HCT116 (cell line): ENCODE measurements at regions not wholly inside any gene's neighbourhood (a gene's known extent, or its start where the extent isn't known, plus 50 kb on each side); places are given as distances from the start of the nearest gene placed in this dataset.

Experiments used
- ATAC-seq: fragments of 200-7000 bp; cut with Tn5 transposase; 2 replicates; pipeline ENCODE4 v1.9.1; 2020; ENCODE audit warnings: mild to moderate bottlenecking, moderate library complexity
- BruUV-seq: library from RNA; stranded (reverse); fragments of 400-500 nt; replicated peaks from 2 replicates; lab custom pipeline; 2021; lab: Mats Ljungman, UMichigan
- CTCF ChIA-PET: fragments of 300-600 bp; sonication (Branson Sonifier 250); formaldehyde crosslinking; loops from one replicate; lab custom pipeline; 2021; ENCODE audit warnings: antibody characterized with exemption; lab: Charles Lee
- POLR2A ChIA-PET: fragments of 300-600, 350-600 bp; sonication (Branson Sonifier 250); formaldehyde crosslinking; loops from one replicate; lab custom pipeline; 2021; ENCODE audit warnings: antibody characterized with exemption; lab: Charles Lee
- RAD21 ChIA-PET, 2 experiments: fragments of 300-600 bp; sonication (Branson Sonifier 250); formaldehyde crosslinking; loops; one replicate each; lab custom pipeline; 2023; ENCODE audit warnings: low total read pairs in 2 of 2; ENCODE audit not compliant: uncharacterized antibody in 2 of 2, unreplicated experiment in 2 of 2, low non-redundant PET in 1 of 2; lab: Charles Lee
- DNase-seq: peaks from one replicate; pipeline ENCODE4 v3.0.0-alpha.2; 2010; ENCODE audit warnings: low read depth, low spot score
- H2AFZ ChIP-seq: fragments of 200-600 bp; shearing (Covaris generic), sonication (generic); 2 replicates; pipeline ENCODE4 v1.6.1; 2017; ENCODE audit warnings: low read depth, mixed run types, mixed read lengths, antibody characterized with exemption, low read length; ENCODE audit not compliant: poor library complexity, severe bottlenecking
- H3K27ac ChIP-seq: 2 replicates; pipeline ENCODE4 v1.5.1; 2012; ENCODE audit warnings: low read depth, low read length
- H3K27me3 ChIP-seq: fragments of 200-600 bp; sonication (generic); 2 replicates; pipeline ENCODE4 v1.6.1; 2016; ENCODE audit warnings: mixed run types, low read length, mixed read lengths; ENCODE audit not compliant: insufficient read depth
- H3K36me3 ChIP-seq, 2 experiments: fragments of 200-500 bp in 1 of 2; fragments of 200-600 bp in 1 of 2; sonication (Bioruptor generic) in 1 of 2; sonication (generic) in 1 of 2; 2 replicates each; pipeline versions ENCODE4 v1.5.1 to v1.6.1; 2014 to 2016; ENCODE audit warnings: low read length in 2 of 2, inconsistent platforms in 1 of 2, mixed read lengths in 1 of 2, mixed run types in 1 of 2; ENCODE audit not compliant: insufficient read depth in 2 of 2, control insufficient read depth in 1 of 2
- H3K4me1 ChIP-seq, 2 experiments: fragments of 200-600 bp in 1 of 2; sonication (generic) in 1 of 2; 2 replicates each; pipeline versions ENCODE4 v1.5.1 to v1.6.1; 2012 to 2017; ENCODE audit warnings: low read length in 2 of 2, inconsistent platforms in 1 of 2, mild to moderate bottlenecking in 1 of 2, mixed read lengths in 1 of 2, mixed run types in 1 of 2, moderate library complexity in 1 of 2; ENCODE audit not compliant: insufficient read depth in 2 of 2, control insufficient read depth in 1 of 2
- H3K4me2 ChIP-seq: fragments of 200-600 bp; sonication (generic); 2 replicates; pipeline ENCODE4 v1.6.1; 2017; ENCODE audit warnings: mixed run types, low read length, mixed read lengths
- H3K4me3 ChIP-seq, 2 experiments: fragments of 200-600 bp in 1 of 2; sonication (generic) in 1 of 2; replicated peaks in 1 of 2; 2 replicates each; pipeline ENCODE4 v1.5.1; 2011 to 2016; ENCODE audit warnings: low read length in 2 of 2, control low read depth in 1 of 2, low read depth in 1 of 2, mild to moderate bottlenecking in 1 of 2, mixed read lengths in 1 of 2, mixed run types in 1 of 2
- H3K79me2 ChIP-seq: fragments of 200-600 bp; sonication (generic); 2 replicates; pipeline ENCODE4 v1.6.1; 2017; ENCODE audit warnings: mild to moderate bottlenecking, mixed run types, low read length, moderate library complexity, mixed read lengths; ENCODE audit not compliant: insufficient read depth
- H3K9ac ChIP-seq: fragments of 200-600 bp; sonication (generic); 2 replicates; pipeline ENCODE4 v1.6.1; 2016; ENCODE audit warnings: low read length, mixed read lengths
- H3K9me2 ChIP-seq: fragments of 200-600 bp; sonication (generic), shearing (Covaris generic); 2 replicates; pipeline ENCODE4 v1.6.1; 2017; ENCODE audit warnings: mixed run types, mild to moderate bottlenecking, moderate library complexity; ENCODE audit not compliant: insufficient read depth
- H3K9me3 ChIP-seq, 2 experiments: fragments of 200-500 bp in 1 of 2; fragments of 200-600 bp in 1 of 2; sonication (Bioruptor generic) in 1 of 2; sonication (generic) in 1 of 2; 2 replicates each; pipeline ENCODE4 v1.6.1; 2014 to 2017; ENCODE audit warnings: low read length in 2 of 2, mixed read lengths in 2 of 2, inconsistent platforms in 1 of 2, low read depth in 1 of 2, mild to moderate bottlenecking in 1 of 2, mixed run types in 1 of 2, moderate library complexity in 1 of 2; ENCODE audit not compliant: control insufficient read depth in 1 of 2, insufficient read depth in 1 of 2
- H4K20me1 ChIP-seq: fragments of 200-600 bp; sonication (generic), shearing (Covaris generic); 2 replicates; pipeline ENCODE4 v1.6.1; 2017; ENCODE audit warnings: mixed run types, mild to moderate bottlenecking, moderate library complexity; ENCODE audit not compliant: insufficient read depth
- CBX3 ChIP-seq: IDR thresholded peaks from 2 replicates; pipeline ENCODE4 v1.6.1; 2012; ENCODE audit warnings: low read depth
- CEBPB ChIP-seq: IDR thresholded peaks from 2 replicates; pipeline ENCODE4 v1.6.1; 2012; ENCODE audit warnings: low read depth
- ELF1 ChIP-seq: IDR thresholded peaks from 2 replicates; pipeline ENCODE4 v1.6.1; 2012; ENCODE audit warnings: low read depth, borderline replicate concordance
- EZH2 ChIP-seq: fragments of 200-600 bp; sonication (generic); IDR thresholded peaks from 2 replicates; pipeline ENCODE4 v1.6.1; 2017; ENCODE audit warnings: antibody characterized with exemption, mixed run types
- EZH2phosphoT487 ChIP-seq: fragments of 200-600 bp; IDR thresholded peaks from 2 replicates; pipeline ENCODE4 v1.6.1; 2018; ENCODE audit warnings: antibody characterized with exemption, borderline replicate concordance
- JUND ChIP-seq: IDR thresholded peaks from 2 replicates; pipeline ENCODE4 v1.6.1; 2012
- POLR2A ChIP-seq: IDR thresholded peaks from 2 replicates; pipeline ENCODE4 v1.7.0; 2011; ENCODE audit warnings: borderline replicate concordance; ENCODE audit not compliant: insufficient read depth, insufficient read length; ENCODE audit errors: extremely low read depth
- POLR2AphosphoS5 ChIP-seq: IDR thresholded peaks from 2 replicates; pipeline ENCODE4 v1.6.1; 2011; ENCODE audit warnings: mild to moderate bottlenecking, low read depth, low read length, moderate library complexity
- SIN3A ChIP-seq: IDR thresholded peaks from 2 replicates; pipeline ENCODE4 v1.6.1; 2012; ENCODE audit warnings: low read depth
- SP1 ChIP-seq: IDR thresholded peaks from 2 replicates; pipeline ENCODE4 v1.6.1; 2012; ENCODE audit warnings: low read depth
- SRF ChIP-seq: IDR thresholded peaks from 2 replicates; pipeline ENCODE4 v1.6.1; 2012; ENCODE audit warnings: low read depth
- TCF7L2 ChIP-seq: IDR thresholded peaks from 2 replicates; pipeline ENCODE4 v1.7.0; 2011; ENCODE audit warnings: borderline replicate concordance, inconsistent platforms; ENCODE audit not compliant: insufficient read depth, insufficient read length; ENCODE audit errors: extremely low read depth
- YY1 ChIP-seq: IDR thresholded peaks from 2 replicates; pipeline ENCODE4 v1.6.1; 2011; ENCODE audit warnings: low read length, low read depth, moderate library complexity, mild to moderate bottlenecking; ENCODE audit not compliant: insufficient replicate concordance; ENCODE audit errors: extremely low read depth
- ZFX ChIP-seq: fragments of 450-650 bp; IDR thresholded peaks from 2 replicates; pipeline ENCODE4 v1.6.1; 2017
- ZNF274 ChIP-seq: fragments of 200-500 bp; sonication (Bioruptor generic); IDR thresholded peaks from 2 replicates; pipeline ENCODE4 v1.6.1; 2014; ENCODE audit warnings: mild to moderate bottlenecking, low read depth, low read length, inconsistent platforms
- intact Hi-C: fragments of 100-400 bp; cut with micrococcal nuclease; formaldehyde crosslinking; loops from 2 replicates; pipeline ENCODE4 v1.10.0; 2022
- TF ChIP-seq, protein P1 (sequence below), 3 experiments: fragments of 200-600 bp in 1 of 3; sonication (generic) in 1 of 3; IDR thresholded peaks in 2 of 3; conservative IDR thresholded peaks in 1 of 3; 2 replicates each; pipeline ENCODE4 v1.5.1; 2012 to 2017; ENCODE audit warnings: low read depth in 2 of 3, low read length in 2 of 3, antibody characterized with exemption in 1 of 3, borderline replicate concordance in 1 of 3, control low read depth in 1 of 3, mild to moderate bottlenecking in 1 of 3, mixed read lengths in 1 of 3, mixed run types in 1 of 3, moderate library complexity in 1 of 3; ENCODE audit not compliant: insufficient read depth in 1 of 3
- TF ChIP-seq, protein P2 (sequence below): IDR thresholded peaks from 2 replicates; pipeline ENCODE4 v1.6.1; 2011; ENCODE audit warnings: mild to moderate bottlenecking, low read length, moderate library complexity; ENCODE audit not compliant: insufficient replicate concordance; ENCODE audit errors: extremely low read depth
- TF ChIP-seq, protein P3 (sequence below): IDR thresholded peaks from 2 replicates; pipeline ENCODE4 v1.6.1; 2012
- TF ChIP-seq, protein P4 (sequence below): IDR thresholded peaks from 2 replicates; pipeline ENCODE4 v1.6.1; 2012; ENCODE audit warnings: low read depth
- TF ChIP-seq, protein P5 (sequence below): IDR thresholded peaks from 2 replicates; pipeline ENCODE4 v1.6.1; 2012

DNA sequence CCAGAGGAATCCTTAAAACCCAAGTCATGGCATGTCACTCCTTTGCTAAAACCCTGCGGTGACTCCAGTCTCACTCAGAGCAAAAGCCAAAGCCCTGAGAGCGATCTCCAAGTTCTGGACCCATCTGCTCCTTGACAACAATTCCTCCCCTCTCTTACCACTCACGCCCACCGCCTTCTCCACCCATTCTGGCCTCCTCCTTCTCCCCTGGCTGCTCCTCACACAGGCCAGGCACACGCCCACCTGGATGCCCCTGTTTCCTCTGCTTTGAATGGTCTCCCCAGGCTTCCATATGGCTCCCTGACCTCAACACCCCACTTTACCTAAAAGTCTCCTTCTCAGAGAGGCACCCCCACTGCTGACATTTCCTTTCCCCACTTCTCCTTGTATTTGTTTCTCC, 146.1 kb upstream of the LINGO1 start:
- no TSS peak for BruUV-seq
- TF ChIP-seq POLR2A (no peak), SP1 (no peak), TCF7L2 (no peak), EZH2phosphoT487 (no peak), ZNF274 (no peak), SIN3A (no peak), YY1 (no peak), JUND (no peak), ELF1 (no peak), CBX3 (no peak), POLR2AphosphoS5 (no peak), ZFX (no peak), CEBPB (no peak), SRF (no peak), EZH2 (no peak)
- TF ChIP-seq, protein P1, sequence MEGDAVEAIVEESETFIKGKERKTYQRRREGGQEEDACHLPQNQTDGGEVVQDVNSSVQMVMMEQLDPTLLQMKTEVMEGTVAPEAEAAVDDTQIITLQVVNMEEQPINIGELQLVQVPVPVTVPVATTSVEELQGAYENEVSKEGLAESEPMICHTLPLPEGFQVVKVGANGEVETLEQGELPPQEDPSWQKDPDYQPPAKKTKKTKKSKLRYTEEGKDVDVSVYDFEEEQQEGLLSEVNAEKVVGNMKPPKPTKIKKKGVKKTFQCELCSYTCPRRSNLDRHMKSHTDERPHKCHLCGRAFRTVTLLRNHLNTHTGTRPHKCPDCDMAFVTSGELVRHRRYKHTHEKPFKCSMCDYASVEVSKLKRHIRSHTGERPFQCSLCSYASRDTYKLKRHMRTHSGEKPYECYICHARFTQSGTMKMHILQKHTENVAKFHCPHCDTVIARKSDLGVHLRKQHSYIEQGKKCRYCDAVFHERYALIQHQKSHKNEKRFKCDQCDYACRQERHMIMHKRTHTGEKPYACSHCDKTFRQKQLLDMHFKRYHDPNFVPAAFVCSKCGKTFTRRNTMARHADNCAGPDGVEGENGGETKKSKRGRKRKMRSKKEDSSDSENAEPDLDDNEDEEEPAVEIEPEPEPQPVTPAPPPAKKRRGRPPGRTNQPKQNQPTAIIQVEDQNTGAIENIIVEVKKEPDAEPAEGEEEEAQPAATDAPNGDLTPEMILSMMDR (IDR thresholded peaks at IDR 0.05 in 2 of 3, conservative IDR thresholded peaks at IDR 0.05 in 1 of 3; ENCODE audit: borderline replicate concordance in 1 of 3, insufficient read depth in 1 of 3, low read depth in 2 of 3, low read length in 2 of 3): no peak
- TF ChIP-seq, protein P2, sequence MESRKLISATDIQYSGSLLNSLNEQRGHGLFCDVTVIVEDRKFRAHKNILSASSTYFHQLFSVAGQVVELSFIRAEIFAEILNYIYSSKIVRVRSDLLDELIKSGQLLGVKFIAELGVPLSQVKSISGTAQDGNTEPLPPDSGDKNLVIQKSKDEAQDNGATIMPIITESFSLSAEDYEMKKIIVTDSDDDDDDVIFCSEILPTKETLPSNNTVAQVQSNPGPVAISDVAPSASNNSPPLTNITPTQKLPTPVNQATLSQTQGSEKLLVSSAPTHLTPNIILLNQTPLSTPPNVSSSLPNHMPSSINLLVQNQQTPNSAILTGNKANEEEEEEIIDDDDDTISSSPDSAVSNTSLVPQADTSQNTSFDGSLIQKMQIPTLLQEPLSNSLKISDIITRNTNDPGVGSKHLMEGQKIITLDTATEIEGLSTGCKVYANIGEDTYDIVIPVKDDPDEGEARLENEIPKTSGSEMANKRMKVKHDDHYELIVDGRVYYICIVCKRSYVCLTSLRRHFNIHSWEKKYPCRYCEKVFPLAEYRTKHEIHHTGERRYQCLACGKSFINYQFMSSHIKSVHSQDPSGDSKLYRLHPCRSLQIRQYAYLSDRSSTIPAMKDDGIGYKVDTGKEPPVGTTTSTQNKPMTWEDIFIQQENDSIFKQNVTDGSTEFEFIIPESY: no peak
- TF ChIP-seq, protein P3, sequence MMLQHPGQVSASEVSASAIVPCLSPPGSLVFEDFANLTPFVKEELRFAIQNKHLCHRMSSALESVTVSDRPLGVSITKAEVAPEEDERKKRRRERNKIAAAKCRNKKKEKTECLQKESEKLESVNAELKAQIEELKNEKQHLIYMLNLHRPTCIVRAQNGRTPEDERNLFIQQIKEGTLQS: no peak
- TF ChIP-seq, protein P4, sequence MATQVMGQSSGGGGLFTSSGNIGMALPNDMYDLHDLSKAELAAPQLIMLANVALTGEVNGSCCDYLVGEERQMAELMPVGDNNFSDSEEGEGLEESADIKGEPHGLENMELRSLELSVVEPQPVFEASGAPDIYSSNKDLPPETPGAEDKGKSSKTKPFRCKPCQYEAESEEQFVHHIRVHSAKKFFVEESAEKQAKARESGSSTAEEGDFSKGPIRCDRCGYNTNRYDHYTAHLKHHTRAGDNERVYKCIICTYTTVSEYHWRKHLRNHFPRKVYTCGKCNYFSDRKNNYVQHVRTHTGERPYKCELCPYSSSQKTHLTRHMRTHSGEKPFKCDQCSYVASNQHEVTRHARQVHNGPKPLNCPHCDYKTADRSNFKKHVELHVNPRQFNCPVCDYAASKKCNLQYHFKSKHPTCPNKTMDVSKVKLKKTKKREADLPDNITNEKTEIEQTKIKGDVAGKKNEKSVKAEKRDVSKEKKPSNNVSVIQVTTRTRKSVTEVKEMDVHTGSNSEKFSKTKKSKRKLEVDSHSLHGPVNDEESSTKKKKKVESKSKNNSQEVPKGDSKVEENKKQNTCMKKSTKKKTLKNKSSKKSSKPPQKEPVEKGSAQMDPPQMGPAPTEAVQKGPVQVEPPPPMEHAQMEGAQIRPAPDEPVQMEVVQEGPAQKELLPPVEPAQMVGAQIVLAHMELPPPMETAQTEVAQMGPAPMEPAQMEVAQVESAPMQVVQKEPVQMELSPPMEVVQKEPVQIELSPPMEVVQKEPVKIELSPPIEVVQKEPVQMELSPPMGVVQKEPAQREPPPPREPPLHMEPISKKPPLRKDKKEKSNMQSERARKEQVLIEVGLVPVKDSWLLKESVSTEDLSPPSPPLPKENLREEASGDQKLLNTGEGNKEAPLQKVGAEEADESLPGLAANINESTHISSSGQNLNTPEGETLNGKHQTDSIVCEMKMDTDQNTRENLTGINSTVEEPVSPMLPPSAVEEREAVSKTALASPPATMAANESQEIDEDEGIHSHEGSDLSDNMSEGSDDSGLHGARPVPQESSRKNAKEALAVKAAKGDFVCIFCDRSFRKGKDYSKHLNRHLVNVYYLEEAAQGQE: no peak
- TF ChIP-seq, protein P5, sequence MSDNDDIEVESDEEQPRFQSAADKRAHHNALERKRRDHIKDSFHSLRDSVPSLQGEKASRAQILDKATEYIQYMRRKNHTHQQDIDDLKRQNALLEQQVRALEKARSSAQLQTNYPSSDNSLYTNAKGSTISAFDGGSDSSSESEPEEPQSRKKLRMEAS: no peak
- H3K27ac ChIP-seq: no peak overlapping the region
- no peak for ATAC-seq
- H3K4me2 ChIP-seq: no peak overlapping the region
- H3K79me2 ChIP-seq: no peaks in the 10 kb centered on the region
- no peak for DNase-seq
- POLR2A ChIA-PET: no interaction called here
- H4K20me1 ChIP-seq: no peaks in the 10 kb centered on the region
- H3K4me3 ChIP-seq: no peak overlapping the region
- RAD21 ChIA-PET: no interaction called here
- H3K9me3 ChIP-seq: no peaks in the 10 kb centered on the region
- no peaks in the 10 kb centered on the region for H3K9me2 ChIP-seq
- no peak overlapping the region for H3K9ac ChIP-seq
- H3K4me1 ChIP-seq: no peaks in the 10 kb centered on the region
- CTCF ChIA-PET: no interaction called here
- no peak overlapping the region for H2AFZ ChIP-seq
- H3K36me3 ChIP-seq: no peaks in the 10 kb centered on the region
- no peaks in the 10 kb centered on the region for H3K27me3 ChIP-seq
- intact Hi-C loops: no loop called here
